ENCODE measurements at regions not wholly inside any gene's neighbourhood (a gene's known extent, or its start where the extent isn't known, plus 50 kb on each side); places are given as distances from the start of the nearest gene placed in this dataset.

DNA sequence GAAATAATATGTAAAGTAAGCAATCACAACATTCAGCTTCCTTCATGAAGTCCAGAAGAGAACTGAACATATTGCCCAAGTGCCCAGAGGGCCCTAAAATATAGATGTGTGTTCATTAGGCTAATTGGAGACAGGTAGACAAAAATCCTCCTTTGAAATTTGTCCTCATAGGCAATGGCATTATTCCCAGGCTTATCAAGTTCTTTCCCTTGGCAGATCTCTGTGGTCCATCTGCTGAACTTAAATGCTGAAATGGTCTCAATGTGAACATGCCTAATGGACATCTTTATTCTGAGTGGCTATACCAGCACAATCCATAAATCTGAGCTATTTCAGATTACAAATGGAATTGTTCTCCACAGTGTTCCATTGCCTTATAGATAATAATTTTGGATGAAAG lies 79.0 kb upstream of the BMP5 start:
- in situ Hi-C loops (cut with MboI; ENCODE audit: low pct_unique_long_range_greater_than_20kb, low sequenced_read_pairs, unreplicated experiment): no loop called here
- no peak for DNase-seq (ENCODE audit: low spot score)

DNA sequence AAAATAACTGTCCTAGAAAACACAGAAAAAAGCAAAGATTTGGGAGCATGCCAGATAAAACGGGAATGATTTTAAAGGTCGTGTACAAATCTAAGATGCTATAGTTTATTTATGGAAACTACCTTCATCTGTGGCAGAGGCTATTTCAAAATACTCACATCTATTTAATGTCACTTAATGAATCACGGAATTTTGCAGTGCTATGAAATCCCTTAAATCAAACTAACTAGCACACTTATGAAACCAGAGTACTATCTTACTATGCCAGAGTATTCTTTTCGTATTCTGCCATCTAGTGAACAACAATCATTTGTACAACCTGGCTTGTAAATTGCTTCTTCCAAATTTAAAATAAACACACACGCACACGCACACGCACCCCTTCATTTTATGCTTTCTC lies 77.9 kb upstream of the BMP5 start:
- TF ChIP-seq, protein P1, sequence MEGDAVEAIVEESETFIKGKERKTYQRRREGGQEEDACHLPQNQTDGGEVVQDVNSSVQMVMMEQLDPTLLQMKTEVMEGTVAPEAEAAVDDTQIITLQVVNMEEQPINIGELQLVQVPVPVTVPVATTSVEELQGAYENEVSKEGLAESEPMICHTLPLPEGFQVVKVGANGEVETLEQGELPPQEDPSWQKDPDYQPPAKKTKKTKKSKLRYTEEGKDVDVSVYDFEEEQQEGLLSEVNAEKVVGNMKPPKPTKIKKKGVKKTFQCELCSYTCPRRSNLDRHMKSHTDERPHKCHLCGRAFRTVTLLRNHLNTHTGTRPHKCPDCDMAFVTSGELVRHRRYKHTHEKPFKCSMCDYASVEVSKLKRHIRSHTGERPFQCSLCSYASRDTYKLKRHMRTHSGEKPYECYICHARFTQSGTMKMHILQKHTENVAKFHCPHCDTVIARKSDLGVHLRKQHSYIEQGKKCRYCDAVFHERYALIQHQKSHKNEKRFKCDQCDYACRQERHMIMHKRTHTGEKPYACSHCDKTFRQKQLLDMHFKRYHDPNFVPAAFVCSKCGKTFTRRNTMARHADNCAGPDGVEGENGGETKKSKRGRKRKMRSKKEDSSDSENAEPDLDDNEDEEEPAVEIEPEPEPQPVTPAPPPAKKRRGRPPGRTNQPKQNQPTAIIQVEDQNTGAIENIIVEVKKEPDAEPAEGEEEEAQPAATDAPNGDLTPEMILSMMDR (IDR thresholded peaks at IDR 0.05; ENCODE audit: extremely low read depth, insufficient read depth, missing control alignments): no peak
- DNase-seq (ENCODE audit: low spot score): no peak
- in situ Hi-C loops (cut with MboI; ENCODE audit: low pct_unique_long_range_greater_than_20kb, low sequenced_read_pairs, unreplicated experiment): no loop called here

More for the DNA sequence above, 79.0 kb upstream of the BMP5 start:
- TF ChIP-seq, protein P1 (IDR thresholded peaks at IDR 0.05; ENCODE audit: extremely low read depth, insufficient read depth, missing control alignments): no peak

DNA sequence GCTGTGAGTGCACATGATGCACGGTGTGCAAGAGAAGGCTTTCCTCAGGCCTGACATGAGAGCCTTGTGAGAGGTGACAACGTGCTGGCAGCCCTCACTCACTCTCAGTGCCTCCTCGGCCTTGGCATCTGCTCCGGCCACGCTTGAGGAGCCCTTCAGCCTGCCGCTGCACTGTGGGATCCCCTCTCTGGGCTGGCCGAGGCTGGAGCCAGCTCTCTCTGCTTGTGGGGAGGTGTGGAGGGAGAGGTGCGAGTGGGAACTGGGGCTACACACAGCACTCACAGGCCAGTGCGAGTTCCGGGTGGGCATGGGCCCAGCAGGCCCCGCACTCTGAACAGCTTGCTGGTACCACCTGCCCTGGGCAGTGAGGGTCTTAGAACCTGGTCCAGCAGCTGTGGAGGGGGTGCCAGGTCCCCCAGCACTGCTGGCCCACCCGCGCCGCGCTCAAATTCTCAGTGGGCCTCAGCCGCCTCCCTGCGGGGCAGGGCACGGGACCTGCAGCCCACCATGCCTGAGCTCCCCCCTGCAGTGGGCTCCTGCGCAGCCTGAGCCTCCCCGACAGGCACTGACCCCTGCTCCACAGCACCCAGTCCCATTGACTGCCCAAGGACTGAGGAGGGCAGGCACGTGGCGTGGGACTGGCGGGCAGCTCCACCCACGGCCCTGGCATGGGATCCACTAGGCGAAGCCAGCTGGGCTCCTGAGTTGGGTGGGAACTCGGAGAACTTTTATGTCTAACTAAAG lies 74.9 kb upstream of the BMP5 start:
- DNase-seq (ENCODE audit: low spot score): no peak
- in situ Hi-C loops (cut with MboI; ENCODE audit: low pct_unique_long_range_greater_than_20kb, low sequenced_read_pairs, unreplicated experiment): no loop called here
- TF ChIP-seq, protein P1 (IDR thresholded peaks at IDR 0.05; ENCODE audit: extremely low read depth, insufficient read depth, missing control alignments): no peak

DNA sequence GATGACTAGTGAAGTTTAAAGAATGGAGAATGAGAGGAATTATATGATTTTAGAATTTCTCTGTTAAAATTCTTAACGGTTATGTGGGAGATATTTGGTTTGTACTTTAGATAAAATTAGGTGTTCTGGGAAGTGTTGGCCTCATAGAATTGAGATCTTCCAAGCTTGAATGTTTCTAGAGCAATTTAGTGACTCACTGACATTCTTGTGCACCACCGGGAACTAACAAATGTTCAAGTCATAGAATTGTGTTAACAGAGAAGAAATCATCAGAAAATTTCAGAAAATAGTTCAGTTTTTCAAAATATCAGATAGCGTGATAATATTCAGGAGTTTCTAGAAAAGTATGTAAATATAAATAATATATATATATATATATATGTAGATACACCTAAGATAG lies 67.9 kb upstream of the BMP5 start:
- in situ Hi-C loops (cut with MboI; ENCODE audit: low pct_unique_long_range_greater_than_20kb, low sequenced_read_pairs, unreplicated experiment): no loop called here
- no peak for DNase-seq (ENCODE audit: low spot score)
- TF ChIP-seq, protein P1 (IDR thresholded peaks at IDR 0.05; ENCODE audit: extremely low read depth, insufficient read depth, missing control alignments): no peak

DNA sequence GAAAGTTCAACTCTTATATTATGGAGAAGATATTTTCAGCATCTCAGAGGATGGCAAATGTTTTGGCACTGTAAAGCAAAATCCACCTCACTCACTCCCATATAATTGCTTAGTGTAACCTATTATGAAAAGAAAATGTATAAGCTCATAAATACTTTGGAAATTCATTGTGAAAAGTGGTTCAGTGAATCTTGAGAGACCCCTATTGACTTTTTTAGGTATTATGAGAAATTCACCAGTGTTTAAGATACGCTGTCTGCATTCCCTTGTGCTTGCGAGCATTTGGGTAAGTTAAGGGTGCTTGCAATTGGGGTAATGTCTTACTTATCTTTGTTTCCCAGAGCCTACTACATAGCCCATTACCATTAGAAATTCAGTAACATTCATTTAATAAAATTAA lies 66.3 kb upstream of the BMP5 start:
- in situ Hi-C loops (cut with MboI; ENCODE audit: low pct_unique_long_range_greater_than_20kb, low sequenced_read_pairs, unreplicated experiment): no loop called here
- DNase-seq (ENCODE audit: low spot score): no peak
- TF ChIP-seq, protein P1 (IDR thresholded peaks at IDR 0.05; ENCODE audit: extremely low read depth, insufficient read depth, missing control alignments): no peak

DNA sequence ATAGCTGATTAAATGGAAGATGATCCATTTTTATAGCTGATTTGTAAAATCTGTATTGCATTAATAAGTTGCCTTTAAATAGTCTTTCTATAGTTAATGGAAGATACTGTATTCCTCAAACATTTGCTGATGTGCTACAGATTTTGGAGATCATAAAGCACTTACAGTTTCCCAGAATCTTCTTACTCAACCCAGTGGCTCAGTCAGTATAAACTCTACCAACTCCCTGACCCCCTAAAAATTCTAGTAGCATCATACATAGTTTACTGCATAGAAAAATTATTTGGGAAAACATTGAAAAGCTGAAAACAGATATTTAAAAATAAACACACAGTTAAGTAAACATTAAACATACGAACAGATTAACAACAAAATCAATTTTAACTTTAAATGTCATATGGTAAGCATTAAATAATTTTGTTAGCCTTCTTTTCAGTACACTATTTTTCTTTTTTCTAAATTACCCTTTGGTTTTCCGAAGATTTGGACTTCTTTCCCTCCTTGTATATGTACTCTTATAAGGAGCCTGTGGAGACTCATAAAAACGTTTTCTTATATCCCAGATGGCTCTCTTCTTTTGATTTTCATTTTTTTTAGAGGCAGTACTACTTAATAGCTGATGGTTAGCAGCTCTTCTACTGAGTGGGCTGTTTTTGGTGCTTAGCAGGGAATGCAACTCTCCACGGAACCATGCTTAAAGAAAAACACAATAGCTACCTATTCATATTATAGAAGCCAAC lies 62.7 kb upstream of the BMP5 start:
- TF ChIP-seq, protein P1 (IDR thresholded peaks at IDR 0.05; ENCODE audit: extremely low read depth, insufficient read depth, missing control alignments): no peak
- in situ Hi-C loops (cut with MboI; ENCODE audit: low pct_unique_long_range_greater_than_20kb, low sequenced_read_pairs, unreplicated experiment): no loop called here
- no peak for DNase-seq (ENCODE audit: low spot score)

Data from GM13977 (cell line).